Nephron (organoid): ENCODE measurements at regions not wholly inside any gene's neighbourhood (a gene's known extent, or its start where the extent isn't known, plus 50 kb on each side); places are given as distances from the start of the nearest gene placed in this dataset.
A peak's percentile ranks its signal among the peaks of the same experiment; 100 is the strongest.

Source experiments
- H3K27ac Mint-ChIP-seq, 3 experiments: 2 replicates each; pipeline ENCODE4 v1.8.0; 2020; ENCODE audit warnings: mixed read lengths in 3 of 3, mild to moderate bottlenecking in 2 of 3, moderate library complexity in 1 of 3
- H3K27me3 Mint-ChIP-seq: 2 replicates; pipeline ENCODE4 v1.8.0; 2021; ENCODE audit warnings: low read depth, mild to moderate bottlenecking, moderate library complexity, mixed read lengths
- H3K36me3 Mint-ChIP-seq: 2 replicates; pipeline ENCODE4 v1.8.0; 2020; ENCODE audit warnings: low read depth, mixed read lengths
- H3K4me1 Mint-ChIP-seq: 2 replicates; pipeline ENCODE4 v1.8.0; 2020; ENCODE audit warnings: mixed read lengths
- H3K4me3 Mint-ChIP-seq, 3 experiments: 2 replicates each; pipeline ENCODE4 v1.8.0; 2020; ENCODE audit warnings: mild to moderate bottlenecking in 3 of 3, mixed read lengths in 3 of 3, moderate library complexity in 2 of 3
- H3K9me3 Mint-ChIP-seq: 2 replicates; pipeline ENCODE4 v1.8.0; 2020; ENCODE audit warnings: mixed read lengths
- TF ChIP-seq, protein P1 (sequence below), 3 experiments: fragments of 200-600 bp; sonication (generic); IDR thresholded peaks; one replicate each; pipeline ENCODE4 v1.5.0; 2021; ENCODE audit warnings: antibody characterized with exemption in 3 of 3; ENCODE audit not compliant: unreplicated experiment in 3 of 3

DNA sequence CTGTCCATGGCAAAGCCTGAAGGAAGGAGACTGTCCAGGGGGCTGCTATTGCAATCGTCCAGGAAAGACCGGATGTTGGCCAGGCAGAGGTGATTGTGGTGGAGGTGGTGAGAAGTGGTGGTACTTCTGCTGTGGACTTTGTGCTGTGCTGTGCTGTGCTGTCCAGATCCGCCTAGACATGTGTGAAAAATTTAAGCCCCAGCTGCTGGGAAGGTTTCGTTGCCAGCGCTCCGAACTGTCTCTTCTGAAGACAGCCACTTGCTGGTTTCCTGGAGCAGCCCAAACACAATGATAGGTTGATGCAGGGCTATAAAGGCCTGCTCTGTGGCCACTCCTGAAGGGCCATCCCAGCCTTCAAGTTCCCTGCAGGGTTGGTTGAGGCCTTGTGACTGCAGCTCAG lies 223.0 kb upstream of the MPDZ start:
- Mint-ChIP-seq H3K27ac (no peak overlapping the region), H3K27me3 (no peaks in the 10 kb centered on the region), H3K9me3 (no peaks in the 10 kb centered on the region), H3K4me1 (peaks cover 5% of the 10 kb centered on the region), H3K4me3 (no peak overlapping the region), H3K36me3 (no peaks in the 10 kb centered on the region)
- TF ChIP-seq, protein P1, sequence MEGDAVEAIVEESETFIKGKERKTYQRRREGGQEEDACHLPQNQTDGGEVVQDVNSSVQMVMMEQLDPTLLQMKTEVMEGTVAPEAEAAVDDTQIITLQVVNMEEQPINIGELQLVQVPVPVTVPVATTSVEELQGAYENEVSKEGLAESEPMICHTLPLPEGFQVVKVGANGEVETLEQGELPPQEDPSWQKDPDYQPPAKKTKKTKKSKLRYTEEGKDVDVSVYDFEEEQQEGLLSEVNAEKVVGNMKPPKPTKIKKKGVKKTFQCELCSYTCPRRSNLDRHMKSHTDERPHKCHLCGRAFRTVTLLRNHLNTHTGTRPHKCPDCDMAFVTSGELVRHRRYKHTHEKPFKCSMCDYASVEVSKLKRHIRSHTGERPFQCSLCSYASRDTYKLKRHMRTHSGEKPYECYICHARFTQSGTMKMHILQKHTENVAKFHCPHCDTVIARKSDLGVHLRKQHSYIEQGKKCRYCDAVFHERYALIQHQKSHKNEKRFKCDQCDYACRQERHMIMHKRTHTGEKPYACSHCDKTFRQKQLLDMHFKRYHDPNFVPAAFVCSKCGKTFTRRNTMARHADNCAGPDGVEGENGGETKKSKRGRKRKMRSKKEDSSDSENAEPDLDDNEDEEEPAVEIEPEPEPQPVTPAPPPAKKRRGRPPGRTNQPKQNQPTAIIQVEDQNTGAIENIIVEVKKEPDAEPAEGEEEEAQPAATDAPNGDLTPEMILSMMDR (IDR thresholded peaks at IDR 0.05; ENCODE audit: unreplicated experiment in 3 of 3): no peak

DNA sequence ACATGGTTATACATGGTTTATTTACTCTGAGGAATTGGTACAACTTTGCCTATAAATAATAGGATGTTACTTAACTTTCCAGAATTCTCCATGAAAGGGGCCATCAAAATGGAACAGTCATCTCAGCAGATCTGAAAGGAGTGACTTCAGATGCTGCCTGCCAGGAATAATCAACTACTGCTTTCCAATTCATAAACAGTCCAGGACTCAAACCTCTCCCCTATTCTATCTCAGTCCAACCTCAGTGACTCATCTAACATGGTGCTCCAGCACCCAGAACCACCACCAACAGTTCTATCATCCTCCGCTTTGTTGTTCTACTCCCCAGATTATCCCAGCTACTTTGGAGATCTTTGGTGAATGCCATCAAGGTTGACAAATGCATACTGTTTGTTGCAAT lies 221.5 kb upstream of the MPDZ start:
- Mint-ChIP-seq H3K4me3 (no peak overlapping the region), H3K27me3 (no peaks in the 10 kb centered on the region), H3K4me1 (no peaks in the 10 kb centered on the region)

DNA sequence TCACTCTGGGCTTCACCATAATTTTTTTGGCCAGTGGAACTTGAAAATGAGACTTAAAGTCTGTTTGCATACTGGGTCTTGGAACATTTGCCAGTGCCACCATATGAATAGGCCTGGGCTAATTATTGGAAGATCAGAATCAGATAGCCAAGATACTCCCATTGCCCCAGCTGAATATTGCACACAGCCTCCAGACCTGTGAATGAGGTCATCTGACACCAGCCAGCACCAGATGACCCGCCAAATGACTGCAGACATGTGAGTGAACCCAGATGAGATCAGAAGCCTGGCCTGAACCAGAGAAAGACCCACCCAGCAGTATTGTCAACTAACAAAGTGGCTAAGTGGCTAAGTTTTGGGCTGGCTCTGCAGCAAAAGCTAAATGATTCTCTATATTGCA lies 220.5 kb upstream of the MPDZ start:
- TF ChIP-seq, protein P1 (IDR thresholded peaks at IDR 0.05; ENCODE audit: unreplicated experiment in 3 of 3): no peak
- Mint-ChIP-seq H3K36me3 (no peaks in the 10 kb centered on the region), H3K27me3 (no peaks in the 10 kb centered on the region), H3K4me1 (no peaks in the 10 kb centered on the region), H3K27ac (no peak overlapping the region), H3K4me3 (no peak overlapping the region), H3K9me3 (no peaks in the 10 kb centered on the region)

More for the DNA sequence above, 221.5 kb upstream of the MPDZ start:
- no peaks in the 10 kb centered on the region for H3K36me3 Mint-ChIP-seq
- H3K27ac Mint-ChIP-seq: no peak overlapping the region
- TF ChIP-seq, protein P1 (IDR thresholded peaks at IDR 0.05; ENCODE audit: unreplicated experiment in 3 of 3): no peak
- no peaks in the 10 kb centered on the region for H3K9me3 Mint-ChIP-seq

DNA sequence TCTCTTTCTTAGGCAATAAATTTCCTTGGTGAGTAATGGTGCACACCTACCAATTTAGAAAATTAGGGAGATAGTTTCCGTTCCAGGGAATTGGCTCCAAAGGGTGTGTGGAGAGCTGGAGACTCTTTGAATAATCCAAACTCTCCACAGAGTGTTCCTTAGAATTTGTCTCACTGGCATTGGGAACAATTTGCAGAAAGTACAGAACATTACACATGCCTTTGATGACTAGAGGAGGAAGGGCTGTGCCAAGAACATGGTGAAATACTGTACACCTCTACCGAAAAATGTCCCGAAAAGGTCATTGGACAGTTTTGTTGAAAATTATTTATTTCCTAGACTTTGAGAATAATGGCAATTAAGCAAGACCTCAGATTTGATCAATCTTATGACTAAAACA lies 214.2 kb upstream of the MPDZ start:
- TF ChIP-seq, protein P1 (IDR thresholded peaks at IDR 0.05; ENCODE audit: unreplicated experiment in 3 of 3): no peak
- H3K9me3 Mint-ChIP-seq: no peaks in the 10 kb centered on the region
- no peaks in the 10 kb centered on the region for H3K36me3 Mint-ChIP-seq
- peaks cover 4% of the 10 kb centered on the region for H3K27me3 Mint-ChIP-seq
- H3K4me3 Mint-ChIP-seq: no peak overlapping the region
- peaks cover 13% of the 10 kb centered on the region for H3K4me1 Mint-ChIP-seq
- H3K27ac Mint-ChIP-seq: no peak overlapping the region

DNA sequence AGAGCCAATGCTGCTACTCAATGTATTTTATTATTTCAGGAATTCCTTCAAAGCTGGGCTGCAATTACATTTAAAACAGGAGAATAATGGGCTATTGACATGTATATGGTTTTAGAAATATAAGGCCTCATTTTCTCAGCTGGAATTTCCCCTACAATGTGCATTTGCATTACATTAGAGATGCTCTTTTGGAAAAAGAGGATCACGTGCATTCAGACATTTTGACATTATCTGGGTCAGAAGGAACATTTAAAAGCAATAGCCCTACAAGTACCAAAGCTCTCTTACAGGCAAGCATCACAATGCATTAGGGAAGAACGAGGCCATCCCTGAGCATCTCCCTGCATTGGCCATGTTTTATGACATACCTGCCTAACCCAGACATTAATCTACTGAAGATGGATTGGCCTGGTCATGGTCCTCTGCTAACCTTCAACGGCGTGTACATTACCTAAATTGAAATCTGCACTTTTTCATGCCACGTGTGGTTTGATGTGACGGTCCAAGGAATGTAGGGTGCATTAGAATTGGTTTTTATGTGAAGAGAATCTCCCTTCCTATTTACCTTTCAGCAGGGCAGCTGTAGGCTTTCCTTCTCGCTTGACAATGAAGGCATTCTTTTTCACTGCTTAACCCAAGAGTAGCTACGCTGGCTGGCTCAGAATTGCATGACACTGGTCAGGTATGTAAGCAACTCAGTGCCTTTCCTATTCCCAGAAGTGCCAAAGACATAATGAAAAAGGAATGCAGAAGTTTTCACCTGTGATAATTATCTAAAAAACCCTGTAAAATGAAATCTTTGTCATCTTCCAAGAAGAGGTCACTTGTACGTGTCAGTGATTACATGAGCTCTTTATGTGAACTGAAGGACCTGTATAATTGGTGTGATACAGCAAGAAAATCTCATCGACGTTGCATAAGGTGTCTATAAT lies 212.3 kb upstream of the MPDZ start:
- Mint-ChIP-seq H3K4me3 (no peak overlapping the region), H3K4me1 (peaks cover 24% of the 10 kb centered on the region), H3K36me3 (no peaks in the 10 kb centered on the region), H3K27me3 (peaks cover 4% of the 10 kb centered on the region), H3K27ac (peak overlapping the region in 2 of 3 experiments; percentile 15 to 34), H3K9me3 (no peaks in the 10 kb centered on the region)
- TF ChIP-seq, protein P1 (IDR thresholded peaks at IDR 0.05; ENCODE audit: unreplicated experiment in 3 of 3): no peak

DNA sequence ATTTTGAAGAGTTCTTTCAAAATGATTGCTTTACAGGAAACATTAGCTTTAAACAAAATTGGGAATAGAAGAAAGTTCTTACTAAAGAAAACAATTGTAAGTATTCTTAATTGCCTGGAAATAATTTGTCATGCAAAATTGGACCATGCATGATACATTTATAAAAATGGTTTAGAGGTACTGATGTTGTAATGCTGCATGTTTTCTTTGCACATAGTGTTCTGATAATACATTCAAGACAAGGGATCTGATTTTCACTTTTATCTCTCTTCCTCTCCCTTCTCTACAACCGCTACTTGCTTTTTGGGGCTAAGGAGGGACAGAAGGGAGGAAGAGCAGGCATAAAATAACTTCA lies 211.6 kb upstream of the MPDZ start:
- TF ChIP-seq, protein P1 (IDR thresholded peaks at IDR 0.05; ENCODE audit: unreplicated experiment in 3 of 3): no peak
- H3K27me3 Mint-ChIP-seq: peaks cover 4% of the 10 kb centered on the region
- no peaks in the 10 kb centered on the region for H3K9me3 Mint-ChIP-seq
- H3K4me1 Mint-ChIP-seq: peaks cover 27% of the 10 kb centered on the region
- H3K27ac Mint-ChIP-seq: peak overlapping the region in 1 of 3 experiments; percentile 34
- H3K4me3 Mint-ChIP-seq: no peak overlapping the region
- no peaks in the 10 kb centered on the region for H3K36me3 Mint-ChIP-seq
